ENCODE measurements at regions not wholly inside any gene's neighbourhood (a gene's known extent, or its start where the extent isn't known, plus 50 kb on each side); places are given as distances from the start of the nearest gene placed in this dataset.
"Not testable (repeated sequence)": the region's sequence is repeated elsewhere in the genome, so short reads cannot be mapped to it uniquely, and the experiment has no call there.

- DNase-seq = no peak
Observed at GRCh38 chr4:26217961-26218676, 102.7 kb upstream of the RBPJ start.

DNA sequence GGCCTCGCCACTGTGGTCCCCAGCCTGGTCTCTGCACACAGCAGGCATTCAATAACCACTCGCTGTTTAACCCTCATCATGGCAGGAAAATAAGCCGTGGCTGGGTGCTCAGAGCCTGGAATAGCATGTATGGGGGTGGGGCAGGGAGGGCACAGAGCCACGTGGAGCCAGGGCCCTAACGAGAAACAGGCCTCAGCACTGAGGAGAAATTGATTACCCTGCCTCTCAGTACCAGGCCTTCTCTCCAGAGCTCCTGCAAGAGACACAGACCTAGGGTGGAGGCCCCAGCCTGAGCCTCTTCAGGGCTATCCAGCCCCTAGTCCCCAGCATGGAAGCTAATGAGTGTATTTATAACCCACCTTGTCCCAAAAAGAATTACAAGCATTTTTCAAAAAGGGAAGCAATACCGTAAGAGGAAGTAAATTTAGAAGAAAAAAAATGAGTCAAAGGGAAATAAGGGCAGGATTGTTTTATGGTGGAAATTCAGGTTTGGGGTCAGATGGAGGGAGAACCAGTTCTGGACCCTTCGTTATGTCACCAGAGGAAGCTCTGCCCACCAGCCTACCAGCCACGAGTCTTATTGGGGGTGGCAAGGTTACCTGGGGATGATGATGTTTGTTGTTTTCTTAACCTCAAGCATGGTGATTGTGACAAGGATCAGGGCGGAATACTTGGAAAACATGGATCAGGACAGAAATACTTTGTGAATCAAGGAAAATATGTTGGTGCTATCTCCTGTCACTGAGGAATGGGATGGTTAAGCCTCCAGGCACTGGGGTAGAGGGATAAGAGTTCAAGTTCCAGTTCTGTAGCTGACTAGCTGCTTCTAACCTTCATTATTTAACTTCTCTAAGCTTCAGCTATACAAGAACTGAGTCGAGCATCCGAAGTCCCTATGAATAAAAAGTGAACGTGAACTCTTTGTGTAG, 101.9 kb upstream of the RBPJ start:
- DNase-seq = no peak

DNA sequence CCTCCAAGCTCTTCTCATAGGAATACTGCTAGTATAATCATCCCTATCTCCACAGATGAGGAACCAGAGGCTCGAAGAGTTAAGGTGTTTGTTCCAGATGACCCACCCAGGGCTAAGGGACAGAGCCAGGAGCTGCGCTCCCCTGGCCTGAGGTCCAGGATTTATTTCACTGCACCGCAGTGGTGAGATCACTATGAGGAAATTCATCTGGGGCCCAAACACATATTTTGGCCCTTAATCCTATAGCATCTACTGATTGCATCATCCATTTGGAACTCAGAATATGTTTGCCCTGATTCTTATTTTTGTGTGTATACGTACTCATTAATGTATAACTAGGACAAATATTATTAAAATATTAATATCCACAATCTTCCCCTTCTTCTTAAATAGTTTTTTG, 100.1 kb upstream of the RBPJ start:
- no peak for DNase-seq

- no peak for DNase-seq
Observed at GRCh38 chr4:26223155-26223554, 97.7 kb upstream of the RBPJ start.

DNA sequence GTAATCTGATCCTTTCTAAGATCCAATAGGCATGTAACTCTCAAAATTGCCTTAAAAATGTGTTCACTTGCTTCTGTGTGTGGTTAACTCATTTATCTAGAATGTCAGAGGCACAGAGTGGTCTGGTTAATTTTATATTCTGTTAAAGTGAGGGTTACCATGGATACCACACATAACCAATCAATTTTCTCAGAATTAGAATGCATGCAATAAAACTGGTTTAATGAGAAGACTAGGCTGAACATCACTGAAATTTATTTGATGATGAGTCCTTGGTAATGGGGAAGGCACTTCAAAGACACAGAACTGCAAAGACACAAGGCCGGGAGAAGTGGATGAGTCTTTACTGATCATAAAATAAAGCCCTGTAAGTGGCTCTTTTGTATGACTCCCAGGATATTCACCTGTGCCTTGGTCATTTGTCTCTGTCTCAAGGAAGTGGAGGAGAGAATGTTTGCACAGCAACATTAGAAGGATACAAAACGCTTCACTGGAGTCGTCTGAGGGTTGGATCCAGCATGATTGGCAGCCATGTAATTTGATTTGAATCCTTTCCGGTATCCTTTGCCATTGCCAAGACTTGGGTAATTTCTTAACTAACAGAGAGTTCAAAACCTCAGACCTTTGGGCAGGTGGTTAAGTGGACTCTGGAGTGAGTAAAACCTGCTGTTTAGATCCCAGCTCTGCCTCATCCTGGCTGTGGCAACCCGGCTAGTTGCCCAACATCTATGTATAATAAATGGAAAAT, 94.0 kb upstream of the RBPJ start:
- DNase-seq = no peak

DNA sequence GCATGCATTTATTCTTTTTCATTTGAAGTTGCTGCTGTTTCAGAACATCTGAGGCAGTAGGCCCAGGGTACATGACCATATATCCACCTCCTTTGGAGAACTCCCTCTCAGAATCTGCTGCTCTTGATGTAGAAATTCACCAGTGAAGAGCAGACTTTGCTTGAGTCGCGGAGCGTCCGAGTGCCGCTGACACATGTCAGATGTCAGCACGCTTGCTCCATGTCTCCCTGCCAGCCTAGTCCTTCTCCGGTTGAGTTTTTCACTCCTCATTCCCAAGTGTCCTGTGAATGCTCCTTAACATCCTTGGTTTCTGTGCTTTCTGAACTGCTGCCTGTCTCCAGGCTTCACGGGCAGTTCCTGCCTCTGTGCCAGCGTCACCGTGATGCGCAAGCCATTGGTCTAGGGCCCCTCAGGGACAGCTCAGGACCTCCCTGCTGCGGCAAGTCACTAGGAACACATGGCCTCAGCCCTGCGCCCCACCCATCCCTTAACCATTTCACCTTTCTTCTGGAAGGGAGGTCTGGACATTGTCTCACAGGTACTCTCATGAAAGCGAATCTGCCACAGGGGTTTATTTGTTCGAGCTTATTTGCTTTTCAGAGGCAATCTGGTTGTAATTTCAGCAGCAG, 93.1 kb upstream of the RBPJ start:
- no peak for DNase-seq

- DNase-seq = no peak
Observed at GRCh38 chr4:26228883-26229282, 91.9 kb upstream of the RBPJ start.

GRCh38 chr4:26229974-26230373, 90.8 kb upstream of the RBPJ start:
- no peak for DNase-seq

DNA sequence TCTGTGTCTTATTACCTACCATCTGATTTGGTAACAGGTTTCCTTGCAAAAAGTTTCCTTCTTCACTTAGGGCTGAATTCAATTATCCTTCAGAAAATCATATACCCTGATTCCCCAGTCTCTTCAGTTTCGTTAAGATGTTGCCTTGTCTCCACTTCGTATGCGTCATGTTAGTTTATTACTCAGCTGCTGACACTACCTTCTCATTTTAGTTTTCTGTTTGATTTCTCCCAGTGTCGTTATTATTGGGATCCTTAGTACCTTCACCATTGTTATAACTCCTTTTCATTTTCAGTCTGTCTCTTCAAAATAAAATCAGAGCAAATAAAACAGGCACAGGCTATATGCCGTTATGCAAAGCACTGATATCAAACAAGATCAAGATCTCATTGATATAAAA, 87.5 kb upstream of the RBPJ start:
- no peak for DNase-seq

DNA sequence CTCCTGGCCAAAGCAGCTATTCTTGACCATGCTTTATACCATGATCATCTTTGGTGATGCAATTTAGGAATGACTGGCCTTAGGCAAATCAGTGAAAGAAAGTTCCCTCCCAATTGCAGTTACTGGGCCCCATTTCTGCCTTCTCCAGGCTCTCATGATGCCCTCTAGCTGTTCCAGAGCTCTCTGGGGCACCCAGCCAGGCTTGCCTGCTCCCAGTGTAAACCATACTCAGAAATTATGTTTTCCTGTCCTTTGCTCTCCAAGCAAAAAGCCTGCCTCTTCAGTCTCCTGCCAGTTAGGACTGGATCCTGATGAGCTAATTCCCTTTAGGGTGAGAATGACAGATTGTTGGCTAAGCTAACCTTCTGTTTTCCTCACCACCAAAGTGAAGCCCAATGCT, 85.3 kb upstream of the RBPJ start:
- DNase-seq = no peak

- no peak for DNase-seq
Observed at GRCh38 chr4:26237916-26238315, 82.9 kb upstream of the RBPJ start.

- DNase-seq = no peak
Observed at GRCh38 chr4:26238426-26238777, 82.4 kb upstream of the RBPJ start.

- no peak for DNase-seq
Observed at GRCh38 chr4:26238778-26239679, 81.8 kb upstream of the RBPJ start.

DNA sequence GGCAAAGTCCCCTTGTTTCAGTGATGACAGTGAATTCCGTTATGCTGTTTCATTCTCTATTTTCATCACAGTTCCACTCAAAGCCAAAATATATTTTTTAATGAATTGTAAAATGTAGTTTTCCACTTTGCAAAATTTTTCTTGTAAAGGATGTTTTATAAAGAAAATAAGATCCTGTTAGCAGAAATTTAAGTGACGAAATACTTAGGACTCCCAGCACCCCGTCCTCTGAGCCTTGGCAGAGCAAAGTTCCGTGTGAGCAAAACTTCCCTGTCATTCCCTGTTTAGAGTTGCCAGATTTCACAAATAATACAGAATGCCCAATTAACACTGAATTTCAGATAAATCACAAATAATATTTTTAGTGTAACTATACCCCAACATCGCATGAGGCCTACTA, 81.0 kb upstream of the RBPJ start:
- no peak for DNase-seq

- DNase-seq = no peak
Observed at GRCh38 chr4:26241179-26241578, 79.6 kb upstream of the RBPJ start.

DNA sequence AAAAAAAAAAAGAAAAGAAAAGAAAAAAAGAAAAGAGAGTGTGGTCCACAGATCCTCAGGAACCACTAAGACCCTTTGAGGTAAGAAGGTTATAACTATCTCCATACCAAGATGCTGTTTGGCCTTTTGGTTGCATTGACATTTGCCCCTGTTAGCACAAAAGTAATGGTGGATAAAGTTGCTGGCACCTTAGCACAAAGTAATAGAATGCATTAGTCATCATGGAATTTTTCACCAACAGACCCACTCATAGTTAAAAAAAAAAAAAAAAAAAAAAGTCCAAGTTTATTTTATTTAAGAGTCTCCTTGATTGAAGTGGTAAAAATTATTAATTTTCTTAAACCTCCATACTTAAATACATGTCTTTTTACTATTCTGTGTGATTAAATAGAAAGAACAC, 78.4 kb upstream of the RBPJ start:
- no peak for DNase-seq

- DNase-seq = not testable (repeated sequence)
Observed at GRCh38 chr4:26244138-26244537, 76.7 kb upstream of the RBPJ start.

DNA sequence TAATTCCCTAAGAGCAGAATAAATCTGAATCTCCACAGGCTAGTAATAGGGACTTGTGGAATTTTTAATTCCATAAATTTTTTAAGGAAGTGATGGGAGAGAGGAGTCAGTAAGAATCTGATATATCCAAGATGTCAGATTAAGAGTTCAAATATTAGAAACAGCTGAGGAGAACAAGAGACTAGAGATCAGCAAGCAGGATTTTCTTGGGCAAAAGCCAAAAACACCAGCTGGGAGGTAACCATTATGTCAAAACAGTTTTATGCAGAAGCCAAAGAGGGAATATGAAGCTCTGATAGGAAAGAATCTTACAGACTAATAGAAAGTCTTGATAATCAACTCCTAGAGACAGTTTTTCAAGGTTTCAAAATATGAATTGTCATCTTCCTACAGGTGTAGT, 72.2 kb upstream of the RBPJ start:
- no peak for DNase-seq

- DNase-seq = no peak
Observed at GRCh38 chr4:26252349-26253025, 68.3 kb upstream of the RBPJ start.

- DNase-seq = no peak
Observed at GRCh38 chr4:26253968-26254367, 66.8 kb upstream of the RBPJ start.

GRCh38 chr4:26255989-26256388, 64.8 kb upstream of the RBPJ start:
- no peak for DNase-seq

- not testable (repeated sequence) for DNase-seq
Observed at GRCh38 chr4:26257444-26257843, 63.4 kb upstream of the RBPJ start.

Measured in stimulated activated naive CD4-positive, alpha-beta T cell (primary cell).